ENCODE measurements at regions not wholly inside any gene's neighbourhood (a gene's known extent, or its start where the extent isn't known, plus 50 kb on each side); places are given as distances from the start of the nearest gene placed in this dataset.

GRCh38 chr10:120156614-120157274, 264.2 kb downstream of the SEC23IP start:
- no peak for TF ChIP-seq CTCF (conservative IDR thresholded peaks at IDR 0.05)
- Histone ChIP-seq H3K4me3 (ENCODE audit: low read length) (no peak overlapping the region), H3K27me3 (ENCODE audit: control insufficient read depth, insufficient read depth, low read length, poor library complexity, severe bottlenecking) (no peaks in the 10 kb centered on the region), H3K4me1 (ENCODE audit: control insufficient read depth, insufficient read depth, low read length) (no peaks in the 10 kb centered on the region), H3K9ac (ENCODE audit: extremely low read depth, low read length, poor library complexity, severe bottlenecking) (no peak overlapping the region), H3K27ac (ENCODE audit: low read depth, low read length) (no peak overlapping the region), H3K9me3 (ENCODE audit: control insufficient read depth, low read length) (no peaks in the 10 kb centered on the region), H3K36me3 (ENCODE audit: control insufficient read depth, insufficient read depth, low read length) (no peaks in the 10 kb centered on the region)
- Mint-ChIP-seq H3K9me3 (peaks cover 8% of the 10 kb centered on the region), H3K4me1 (no peaks in the 10 kb centered on the region), H3K27ac (no peak overlapping the region), H3K36me3 (ENCODE audit: low read depth) (no peaks in the 10 kb centered on the region), H3K4me3 (no peak overlapping the region), H3K27me3 (ENCODE audit: insufficient read depth) (peaks cover 2% of the 10 kb centered on the region)
- DNase-seq = no peak
- WGBS, 2 experiments (ENCODE audit: insufficient coverage in 1 of 2, insufficient read length in 1 of 2) = 84 to 93% methylated on average over 3 to 5 of the region's 5 CpGs

- no peaks in the 10 kb centered on the region for H3K4me1 Mint-ChIP-seq
- Histone ChIP-seq H3K27me3 (ENCODE audit: control insufficient read depth, insufficient read depth, low read length, poor library complexity, severe bottlenecking) (no peaks in the 10 kb centered on the region), H3K4me1 (ENCODE audit: control insufficient read depth, insufficient read depth, low read length) (no peaks in the 10 kb centered on the region), H3K36me3 (ENCODE audit: control insufficient read depth, insufficient read depth, low read length) (no peaks in the 10 kb centered on the region), H3K9ac (ENCODE audit: extremely low read depth, low read length, poor library complexity, severe bottlenecking) (no peak overlapping the region), H3K9me3 (ENCODE audit: control insufficient read depth, low read length) (no peaks in the 10 kb centered on the region), H3K27ac (ENCODE audit: low read depth, low read length) (no peak overlapping the region), H3K4me3 (ENCODE audit: low read length) (no peak overlapping the region)
- TF ChIP-seq CTCF (conservative IDR thresholded peaks at IDR 0.05) = no peak
- DNase-seq = no peak
- H3K4me3 Mint-ChIP-seq = no peak overlapping the region
- H3K27me3 Mint-ChIP-seq (ENCODE audit: insufficient read depth) = no peaks in the 10 kb centered on the region
- H3K27ac Mint-ChIP-seq = no peak overlapping the region
- H3K9me3 Mint-ChIP-seq = no peaks in the 10 kb centered on the region
- H3K36me3 Mint-ChIP-seq (ENCODE audit: low read depth) = no peaks in the 10 kb centered on the region
- 97% methylated on average over 1 of the region's 1 CpG; no CpG with 5 or more reads in 1 of the 2 experiments for WGBS, 2 experiments (ENCODE audit: insufficient coverage in 1 of 2, insufficient read length in 1 of 2)
Observed at GRCh38 chr10:120161111-120161510, 268.6 kb downstream of the SEC23IP start.

GRCh38 chr10:120162471-120162870, 269.9 kb downstream of the SEC23IP start:
- DNase-seq = no peak
- TF ChIP-seq CTCF (conservative IDR thresholded peaks at IDR 0.05) = no peak
- Mint-ChIP-seq H3K4me3 (no peak overlapping the region), H3K27ac (no peak overlapping the region), H3K36me3 (ENCODE audit: low read depth) (no peaks in the 10 kb centered on the region), H3K27me3 (ENCODE audit: insufficient read depth) (no peaks in the 10 kb centered on the region), H3K9me3 (no peaks in the 10 kb centered on the region), H3K4me1 (no peaks in the 10 kb centered on the region)
- 80 to 90% methylated on average over 3 to 4 of the region's 4 CpGs for WGBS, 2 experiments (ENCODE audit: insufficient coverage in 1 of 2, insufficient read length in 1 of 2)
- Histone ChIP-seq H3K9me3 (ENCODE audit: control insufficient read depth, low read length) (no peaks in the 10 kb centered on the region), H3K4me3 (ENCODE audit: low read length) (no peak overlapping the region), H3K9ac (ENCODE audit: extremely low read depth, low read length, poor library complexity, severe bottlenecking) (no peak overlapping the region), H3K36me3 (ENCODE audit: control insufficient read depth, insufficient read depth, low read length) (no peaks in the 10 kb centered on the region), H3K4me1 (ENCODE audit: control insufficient read depth, insufficient read depth, low read length) (no peaks in the 10 kb centered on the region), H3K27me3 (ENCODE audit: control insufficient read depth, insufficient read depth, low read length, poor library complexity, severe bottlenecking) (no peaks in the 10 kb centered on the region), H3K27ac (ENCODE audit: low read depth, low read length) (no peak overlapping the region)
